H9 (cell line): ENCODE measurements at regions not wholly inside any gene's neighbourhood (a gene's known extent, or its start where the extent isn't known, plus 50 kb on each side); places are given as distances from the start of the nearest gene placed in this dataset.

Experiments
- DNase-seq: peaks from one replicate; pipeline ENCODE4 v3.0.0-alpha.2; 2017
- H2AFZ ChIP-seq: one replicate; pipeline ENCODE4 v1.6.1; 2013; ENCODE audit warnings: mild to moderate bottlenecking, low read length, control low read depth, moderate library complexity
- H2AK5ac ChIP-seq: 2 replicates; pipeline ENCODE4 v1.6.1; 2013; ENCODE audit warnings: low read length, control low read depth, mixed read lengths; ENCODE audit not compliant: insufficient read length
- H2BK120ac ChIP-seq: one replicate; pipeline ENCODE4 v1.6.1; 2013; ENCODE audit warnings: low read depth, mild to moderate bottlenecking, low read length, control low read depth, inconsistent platforms; ENCODE audit not compliant: poor library complexity, severe bottlenecking
- H2BK12ac ChIP-seq: 2 replicates; pipeline ENCODE4 v1.6.1; 2013; ENCODE audit warnings: low read length, control low read depth, mixed read lengths, low read depth; ENCODE audit not compliant: insufficient read length
- H2BK15ac ChIP-seq: 2 replicates; pipeline ENCODE4 v1.6.1; 2013; ENCODE audit warnings: low read depth, low read length, control low read depth
- H2BK20ac ChIP-seq: one replicate; pipeline ENCODE4 v1.6.1; 2013; ENCODE audit warnings: low read depth, mild to moderate bottlenecking, low read length, control low read depth, inconsistent platforms; ENCODE audit not compliant: poor library complexity, severe bottlenecking
- H2BK5ac ChIP-seq: 2 replicates; pipeline ENCODE4 v1.6.1; 2013; ENCODE audit warnings: low read length, control low read depth, mixed read lengths; ENCODE audit not compliant: insufficient read length
- H3K14ac ChIP-seq: 2 replicates; pipeline ENCODE4 v1.6.1; 2013; ENCODE audit warnings: low read length, control low read depth; ENCODE audit not compliant: insufficient read depth
- H3K18ac ChIP-seq: 2 replicates; pipeline ENCODE4 v1.6.1; 2013; ENCODE audit warnings: low read depth, mild to moderate bottlenecking, mixed read lengths, low read length, control low read depth; ENCODE audit not compliant: insufficient read length
- H3K23ac ChIP-seq: 2 replicates; pipeline ENCODE4 v1.6.1; 2013; ENCODE audit warnings: low read length, control low read depth, mixed read lengths, low read depth; ENCODE audit not compliant: insufficient read length
- H3K23me2 ChIP-seq: 2 replicates; pipeline ENCODE4 v1.6.1; 2013; ENCODE audit warnings: low read depth, mild to moderate bottlenecking, mixed read lengths, low read length, control low read depth; ENCODE audit not compliant: insufficient read length, poor library complexity, severe bottlenecking
- H3K27ac ChIP-seq: 2 replicates; pipeline ENCODE4 v1.5.1; 2013; ENCODE audit warnings: low read length, control low read depth, mixed read lengths, low read depth; ENCODE audit not compliant: insufficient read length
- H3K27me3 ChIP-seq: 2 replicates; pipeline ENCODE4 v1.6.1; 2013; ENCODE audit warnings: low read length, control low read depth, inconsistent platforms; ENCODE audit not compliant: insufficient read depth
- H3K4ac ChIP-seq: 2 replicates; pipeline ENCODE4 v1.6.1; 2013; ENCODE audit warnings: low read depth, mild to moderate bottlenecking, control low read depth, inconsistent platforms, low read length, moderate library complexity
- H3K4me1 ChIP-seq: 2 replicates; pipeline ENCODE4 v1.6.1; 2013; ENCODE audit warnings: low read length, control low read depth, inconsistent platforms; ENCODE audit not compliant: insufficient read depth
- H3K4me2 ChIP-seq: 2 replicates; pipeline ENCODE4 v1.6.1; 2013; ENCODE audit warnings: low read length, control low read depth, mixed read lengths; ENCODE audit not compliant: insufficient read length, insufficient read depth
- H3K56ac ChIP-seq: 2 replicates; pipeline ENCODE4 v1.6.1; 2013; ENCODE audit warnings: low read depth, mild to moderate bottlenecking, mixed read lengths, low read length, control low read depth; ENCODE audit not compliant: insufficient read length
- H3K79me1 ChIP-seq: 2 replicates; pipeline ENCODE4 v1.6.1; 2013; ENCODE audit warnings: low read depth, mild to moderate bottlenecking, moderate library complexity, low read length, control low read depth, inconsistent platforms; ENCODE audit not compliant: insufficient read depth, poor library complexity, severe bottlenecking
- H3K79me2 ChIP-seq: 2 replicates; pipeline ENCODE4 v1.6.1; 2013; ENCODE audit warnings: low read length, control low read depth, inconsistent platforms; ENCODE audit not compliant: insufficient read depth
- H3K9ac ChIP-seq: 2 replicates; pipeline ENCODE4 v1.6.1; 2013; ENCODE audit warnings: low read length, control low read depth, mixed read lengths; ENCODE audit not compliant: insufficient read length; ENCODE audit errors: extremely low read depth
- H3K9me3 ChIP-seq: one replicate; pipeline ENCODE4 v1.6.1; 2013; ENCODE audit warnings: low read depth, low read length, inconsistent platforms; ENCODE audit not compliant: control insufficient read depth
- H3T11ph ChIP-seq: one replicate; pipeline ENCODE4 v1.6.1; 2013; ENCODE audit warnings: mild to moderate bottlenecking, low read length, control low read depth, inconsistent platforms
- H4K20me1 ChIP-seq: one replicate; pipeline ENCODE4 v1.6.1; 2013; ENCODE audit not compliant: control insufficient read depth, insufficient read length, insufficient read depth
- H4K5ac ChIP-seq: 2 replicates; pipeline ENCODE4 v1.6.1; 2013; ENCODE audit warnings: low read depth, mild to moderate bottlenecking, mixed read lengths, low read length, control low read depth; ENCODE audit not compliant: insufficient read length
- H4K8ac ChIP-seq: replicated peaks from 2 replicates; pipeline ENCODE4 v1.6.1; 2013; ENCODE audit warnings: low read length, control low read depth, mixed read lengths, low read depth; ENCODE audit not compliant: insufficient read length
- H4K91ac ChIP-seq: 2 replicates; pipeline ENCODE4 v1.6.1; 2013; ENCODE audit warnings: low read depth, mild to moderate bottlenecking, moderate library complexity, mixed read lengths, low read length, control low read depth; ENCODE audit not compliant: insufficient read length
- H3K27ac Mint-ChIP-seq, 3 experiments: 2 replicates in 2 of 3; 3 replicates in 1 of 3; pipeline ENCODE4 v1.8.0; 2020 to 2021; ENCODE audit warnings: mixed read lengths in 3 of 3, mild to moderate bottlenecking in 1 of 3, moderate library complexity in 1 of 3
- H3K27me3 Mint-ChIP-seq: 2 replicates; pipeline ENCODE4 v1.8.0; 2021; ENCODE audit warnings: low read depth, mild to moderate bottlenecking, moderate library complexity, mixed read lengths
- H3K36me3 Mint-ChIP-seq, 3 experiments: 2 replicates in 2 of 3; 3 replicates in 1 of 3; pipeline ENCODE4 v1.8.0; 2020 to 2021; ENCODE audit warnings: low read depth in 3 of 3, mixed read lengths in 3 of 3; ENCODE audit not compliant: insufficient read depth in 1 of 3
- H3K4me1 Mint-ChIP-seq, 2 experiments: 2 replicates each; pipeline ENCODE4 v1.8.0; 2020; ENCODE audit warnings: mixed read lengths in 2 of 2
- H3K4me3 Mint-ChIP-seq, 2 experiments: 2 replicates in 1 of 2; 3 replicates in 1 of 2; pipeline ENCODE4 v1.8.0; 2020 to 2021; ENCODE audit warnings: mild to moderate bottlenecking in 2 of 2, mixed read lengths in 2 of 2, moderate library complexity in 1 of 2
- H3K9me3 Mint-ChIP-seq, 2 experiments: 2 replicates in 1 of 2; 3 replicates in 1 of 2; pipeline ENCODE4 v1.8.0; 2020; ENCODE audit warnings: mild to moderate bottlenecking in 2 of 2, mixed read lengths in 2 of 2, moderate library complexity in 1 of 2
- CTCF ChIP-seq: fragments of 200-600 bp; sonication (generic); conservative IDR thresholded peaks from 3 replicates; pipeline ENCODE4 v1.8.0; 2021; ENCODE audit warnings: antibody characterized with exemption, mild to moderate bottlenecking
- whole genome bisulfite sequencing: extraction: QIAGEN DNeasy Blood & Tissue Kit; methylation state at CpG from one replicate; pipeline ENCODE4 v1.1.7; 2013; ENCODE audit warnings: missing lambda C conversion rate, low lambda C conversion rate, mixed read lengths; ENCODE audit not compliant: insufficient read length; ENCODE audit errors: extremely low coverage; 5-methylcytosine and 5-hydroxymethylcytosine counted together

DNA sequence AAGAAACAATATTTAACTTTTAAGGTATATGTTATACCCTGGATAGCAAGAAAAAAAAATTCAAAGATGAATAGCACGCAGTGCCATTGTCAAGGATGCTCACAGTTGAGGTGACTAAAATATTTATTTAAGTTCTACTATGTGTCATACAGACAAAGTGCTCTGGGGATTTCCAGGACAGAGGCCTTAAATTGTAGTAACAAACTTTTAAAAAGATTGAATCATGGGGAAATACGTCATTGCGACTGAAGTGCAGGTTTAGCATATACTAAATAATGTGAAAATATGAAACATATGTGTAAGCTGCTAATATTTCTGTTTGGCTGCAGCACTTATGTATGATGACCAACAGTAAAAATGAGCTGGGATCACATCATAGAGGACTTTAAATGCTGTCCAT, 748.0 kb upstream of the PCDH7 start:
- Histone ChIP-seq H3K23ac (no peak overlapping the region), H3K79me1 (no peaks in the 10 kb centered on the region), H3K56ac (no peak overlapping the region), H2BK12ac (no peak overlapping the region), H4K5ac (no peak overlapping the region), H2BK15ac (no peak overlapping the region), H2AFZ (no peak overlapping the region), H4K91ac (no peak overlapping the region), H3K4ac (no peak overlapping the region), H3K4me2 (no peak overlapping the region), H2BK5ac (no peak overlapping the region), H3K23me2 (no peaks in the 10 kb centered on the region), H3T11ph (no peak overlapping the region), H3K9ac (no peak overlapping the region), H4K20me1 (no peaks in the 10 kb centered on the region), H2BK120ac (no peak overlapping the region), H3K27me3 (no peaks in the 10 kb centered on the region), H2BK20ac (no peak overlapping the region), H3K4me1 (no peaks in the 10 kb centered on the region), H3K79me2 (no peaks in the 10 kb centered on the region), H3K18ac (no peak overlapping the region), H3K9me3 (no peaks in the 10 kb centered on the region), H2AK5ac (no peak overlapping the region), H3K14ac (no peak overlapping the region), H4K8ac (no peak overlapping the region), H3K27ac (no peak overlapping the region)
- no peaks in the 10 kb centered on the region for H3K9me3 Mint-ChIP-seq
- no peak for DNase-seq
- H3K36me3 Mint-ChIP-seq = no peaks in the 10 kb centered on the region
- H3K4me1 Mint-ChIP-seq = peaks cover 0 to 2% of the 10 kb centered on the region in 2 experiments; a peak in 1 of 4 replicates
- no CpG with 5 or more reads among the region's 3 CpGs for WGBS
- no peak for TF ChIP-seq CTCF
- H3K27ac Mint-ChIP-seq = no peak overlapping the region
- H3K27me3 Mint-ChIP-seq = no peaks in the 10 kb centered on the region
- H3K4me3 Mint-ChIP-seq = no peak overlapping the region
